HCT116 (cell line): ENCODE measurements at regions not wholly inside any gene's neighbourhood (a gene's known extent, or its start where the extent isn't known, plus 50 kb on each side); places are given as distances from the start of the nearest gene placed in this dataset.

Source experiments
- ATAC-seq: fragments of 200-7000 bp; cut with Tn5 transposase; 2 replicates; pipeline ENCODE4 v1.9.1; 2020; ENCODE audit warnings: mild to moderate bottlenecking, moderate library complexity
- BruUV-seq: library from RNA; stranded (reverse); fragments of 400-500 nt; replicated peaks from 2 replicates; lab custom pipeline; 2021; lab: Mats Ljungman, UMichigan
- CTCF ChIA-PET: fragments of 300-600 bp; sonication (Branson Sonifier 250); formaldehyde crosslinking; loops from one replicate; lab custom pipeline; 2021; ENCODE audit warnings: antibody characterized with exemption; lab: Charles Lee
- POLR2A ChIA-PET: fragments of 300-600, 350-600 bp; sonication (Branson Sonifier 250); formaldehyde crosslinking; loops from one replicate; lab custom pipeline; 2021; ENCODE audit warnings: antibody characterized with exemption; lab: Charles Lee
- RAD21 ChIA-PET, 2 experiments: fragments of 300-600 bp; sonication (Branson Sonifier 250); formaldehyde crosslinking; loops; one replicate each; lab custom pipeline; 2023; ENCODE audit warnings: low total read pairs in 2 of 2; ENCODE audit not compliant: uncharacterized antibody in 2 of 2, unreplicated experiment in 2 of 2, low non-redundant PET in 1 of 2; lab: Charles Lee
- DNase-seq: peaks from one replicate; pipeline ENCODE4 v3.0.0-alpha.2; 2010; ENCODE audit warnings: low read depth, low spot score
- H2AFZ ChIP-seq: fragments of 200-600 bp; shearing (Covaris generic), sonication (generic); 2 replicates; pipeline ENCODE4 v1.6.1; 2017; ENCODE audit warnings: low read depth, mixed run types, mixed read lengths, antibody characterized with exemption, low read length; ENCODE audit not compliant: poor library complexity, severe bottlenecking
- H3K27ac ChIP-seq: 2 replicates; pipeline ENCODE4 v1.5.1; 2012; ENCODE audit warnings: low read depth, low read length
- H3K27me3 ChIP-seq: fragments of 200-600 bp; sonication (generic); 2 replicates; pipeline ENCODE4 v1.6.1; 2016; ENCODE audit warnings: mixed run types, low read length, mixed read lengths; ENCODE audit not compliant: insufficient read depth
- H3K36me3 ChIP-seq, 2 experiments: fragments of 200-500 bp in 1 of 2; fragments of 200-600 bp in 1 of 2; sonication (Bioruptor generic) in 1 of 2; sonication (generic) in 1 of 2; 2 replicates each; pipeline versions ENCODE4 v1.5.1 to v1.6.1; 2014 to 2016; ENCODE audit warnings: low read length in 2 of 2, inconsistent platforms in 1 of 2, mixed read lengths in 1 of 2, mixed run types in 1 of 2; ENCODE audit not compliant: insufficient read depth in 2 of 2, control insufficient read depth in 1 of 2
- H3K4me1 ChIP-seq, 2 experiments: fragments of 200-600 bp in 1 of 2; sonication (generic) in 1 of 2; 2 replicates each; pipeline versions ENCODE4 v1.5.1 to v1.6.1; 2012 to 2017; ENCODE audit warnings: low read length in 2 of 2, inconsistent platforms in 1 of 2, mild to moderate bottlenecking in 1 of 2, mixed read lengths in 1 of 2, mixed run types in 1 of 2, moderate library complexity in 1 of 2; ENCODE audit not compliant: insufficient read depth in 2 of 2, control insufficient read depth in 1 of 2
- H3K4me2 ChIP-seq: fragments of 200-600 bp; sonication (generic); 2 replicates; pipeline ENCODE4 v1.6.1; 2017; ENCODE audit warnings: mixed run types, low read length, mixed read lengths
- H3K4me3 ChIP-seq, 2 experiments: fragments of 200-600 bp in 1 of 2; sonication (generic) in 1 of 2; replicated peaks in 1 of 2; 2 replicates each; pipeline ENCODE4 v1.5.1; 2011 to 2016; ENCODE audit warnings: low read length in 2 of 2, control low read depth in 1 of 2, low read depth in 1 of 2, mild to moderate bottlenecking in 1 of 2, mixed read lengths in 1 of 2, mixed run types in 1 of 2
- H3K79me2 ChIP-seq: fragments of 200-600 bp; sonication (generic); 2 replicates; pipeline ENCODE4 v1.6.1; 2017; ENCODE audit warnings: mild to moderate bottlenecking, mixed run types, low read length, moderate library complexity, mixed read lengths; ENCODE audit not compliant: insufficient read depth
- H3K9ac ChIP-seq: fragments of 200-600 bp; sonication (generic); 2 replicates; pipeline ENCODE4 v1.6.1; 2016; ENCODE audit warnings: low read length, mixed read lengths
- H3K9me2 ChIP-seq: fragments of 200-600 bp; sonication (generic), shearing (Covaris generic); 2 replicates; pipeline ENCODE4 v1.6.1; 2017; ENCODE audit warnings: mixed run types, mild to moderate bottlenecking, moderate library complexity; ENCODE audit not compliant: insufficient read depth
- H3K9me3 ChIP-seq, 2 experiments: fragments of 200-500 bp in 1 of 2; fragments of 200-600 bp in 1 of 2; sonication (Bioruptor generic) in 1 of 2; sonication (generic) in 1 of 2; 2 replicates each; pipeline ENCODE4 v1.6.1; 2014 to 2017; ENCODE audit warnings: low read length in 2 of 2, mixed read lengths in 2 of 2, inconsistent platforms in 1 of 2, low read depth in 1 of 2, mild to moderate bottlenecking in 1 of 2, mixed run types in 1 of 2, moderate library complexity in 1 of 2; ENCODE audit not compliant: control insufficient read depth in 1 of 2, insufficient read depth in 1 of 2
- H4K20me1 ChIP-seq: fragments of 200-600 bp; sonication (generic), shearing (Covaris generic); 2 replicates; pipeline ENCODE4 v1.6.1; 2017; ENCODE audit warnings: mixed run types, mild to moderate bottlenecking, moderate library complexity; ENCODE audit not compliant: insufficient read depth
- CEBPB ChIP-seq: IDR thresholded peaks from 2 replicates; pipeline ENCODE4 v1.6.1; 2012; ENCODE audit warnings: low read depth
- EZH2 ChIP-seq: fragments of 200-600 bp; sonication (generic); IDR thresholded peaks from 2 replicates; pipeline ENCODE4 v1.6.1; 2017; ENCODE audit warnings: antibody characterized with exemption, mixed run types
- EZH2phosphoT487 ChIP-seq: fragments of 200-600 bp; IDR thresholded peaks from 2 replicates; pipeline ENCODE4 v1.6.1; 2018; ENCODE audit warnings: antibody characterized with exemption, borderline replicate concordance
- FOSL1 ChIP-seq: IDR thresholded peaks from 2 replicates; pipeline ENCODE4 v1.6.1; 2012; ENCODE audit warnings: low read depth
- POLR2A ChIP-seq: IDR thresholded peaks from 2 replicates; pipeline ENCODE4 v1.7.0; 2011; ENCODE audit warnings: borderline replicate concordance; ENCODE audit not compliant: insufficient read depth, insufficient read length; ENCODE audit errors: extremely low read depth
- POLR2AphosphoS5 ChIP-seq: IDR thresholded peaks from 2 replicates; pipeline ENCODE4 v1.6.1; 2011; ENCODE audit warnings: mild to moderate bottlenecking, low read depth, low read length, moderate library complexity
- REST ChIP-seq: IDR thresholded peaks from 2 replicates; pipeline ENCODE4 v1.6.1; 2012; ENCODE audit warnings: low read depth
- SIN3A ChIP-seq: IDR thresholded peaks from 2 replicates; pipeline ENCODE4 v1.6.1; 2012; ENCODE audit warnings: low read depth
- ZFX ChIP-seq: fragments of 450-650 bp; IDR thresholded peaks from 2 replicates; pipeline ENCODE4 v1.6.1; 2017
- intact Hi-C: fragments of 100-400 bp; cut with micrococcal nuclease; formaldehyde crosslinking; loops from 2 replicates; pipeline ENCODE4 v1.10.0; 2022

GRCh38 chr2:144079803-144080202 lies 440.1 kb downstream of the ZEB2 start:
- ChIA-PET RAD21 (no interaction called here), POLR2A (no interaction called here), CTCF (no interaction called here)
- H4K20me1 ChIP-seq = no peaks in the 10 kb centered on the region
- H3K79me2 ChIP-seq = no peaks in the 10 kb centered on the region
- H3K36me3 ChIP-seq = no peaks in the 10 kb centered on the region
- no peaks in the 10 kb centered on the region for H3K9me2 ChIP-seq
- no TSS peak for BruUV-seq
- no peak overlapping the region for H3K27ac ChIP-seq
- H3K4me2 ChIP-seq = no peak overlapping the region
- no peak overlapping the region for H3K4me3 ChIP-seq
- DNase-seq (no peak), ATAC-seq (no peak)
- H3K9me3 ChIP-seq = no peaks in the 10 kb centered on the region
- intact Hi-C loops = no loop called here
- no peaks in the 10 kb centered on the region for H3K27me3 ChIP-seq
- TF ChIP-seq ZFX (no peak), CEBPB (no peak), POLR2AphosphoS5 (no peak), REST (no peak), EZH2 (no peak), EZH2phosphoT487 (no peak), SIN3A (no peak), FOSL1 (no peak), POLR2A (no peak)
- H3K4me1 ChIP-seq = peaks cover 0 to 12% of the 10 kb centered on the region in 2 experiments; a peak in 1 of 4 replicates
- H3K9ac ChIP-seq = no peak overlapping the region
- no peak overlapping the region for H2AFZ ChIP-seq
